ENCODE measurements at regions not wholly inside any gene's neighbourhood (a gene's known extent, or its start where the extent isn't known, plus 50 kb on each side); places are given as distances from the start of the nearest gene placed in this dataset.

DNA sequence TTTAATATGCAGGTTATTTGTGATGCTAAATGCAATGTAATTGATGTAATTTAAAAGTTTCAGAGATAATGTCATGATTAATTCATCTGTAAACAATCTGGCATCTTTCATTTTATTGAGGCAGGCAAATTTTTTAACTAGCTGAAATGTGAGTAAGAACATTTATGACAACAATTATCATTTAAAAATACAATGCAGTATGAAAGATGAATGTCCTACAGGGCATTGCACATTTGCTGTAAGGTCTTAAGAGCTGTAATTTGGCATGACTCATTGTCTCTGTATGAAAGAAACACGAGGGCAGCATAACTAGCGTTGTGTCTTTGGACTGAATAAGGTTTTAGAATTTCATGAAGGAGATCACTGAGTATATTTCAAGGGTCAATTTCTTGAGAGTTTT, 642.8 kb downstream of the PLA2G4A start:
- ChIA-PET CTCF (no interaction called here), POLR2A (no interaction called here)
- no peaks in the 10 kb centered on the region for H3K36me3 Mint-ChIP-seq (ENCODE audit: low read depth)
- no peak for ATAC-seq
- H3K4me1 Mint-ChIP-seq (ENCODE audit: low read depth), result no peaks in the 10 kb centered on the region
- no peaks in the 10 kb centered on the region for H3K27me3 Mint-ChIP-seq (ENCODE audit: low read depth)
- peaks cover 3% of the 10 kb centered on the region for H3K9me3 Mint-ChIP-seq (ENCODE audit: insufficient read depth)
- H3K27ac Mint-ChIP-seq, result no peak overlapping the region
- no peak overlapping the region for H3K4me3 Mint-ChIP-seq
- DNase-seq, result no peak

DNA sequence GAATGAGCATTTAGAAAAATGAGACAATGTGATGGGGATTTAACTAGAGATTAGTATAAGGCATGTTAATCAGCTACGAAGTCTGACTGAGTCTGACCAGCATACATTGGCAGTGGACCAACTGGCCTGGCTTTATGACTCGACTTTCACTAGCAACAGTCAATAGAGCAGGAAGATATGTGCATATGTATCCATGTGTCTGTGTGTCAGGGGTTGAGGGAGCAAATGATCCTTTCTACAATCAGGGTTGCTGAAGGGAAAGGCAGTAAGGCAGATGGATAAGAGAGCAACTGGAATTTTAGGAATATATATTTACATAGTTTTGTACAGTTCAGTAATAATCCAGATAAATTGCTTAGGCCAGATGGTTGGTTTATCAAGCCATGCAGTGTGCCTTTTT, 645.6 kb downstream of the PLA2G4A start:
- ATAC-seq (no peak), DNase-seq (no peak)
- POLR2A ChIA-PET, result no interaction called here
- peaks cover 10% of the 10 kb centered on the region for H3K9me3 Mint-ChIP-seq (ENCODE audit: insufficient read depth)
- H3K27me3 Mint-ChIP-seq (ENCODE audit: low read depth), result no peaks in the 10 kb centered on the region
- H3K4me3 Mint-ChIP-seq, result no peak overlapping the region
- H3K36me3 Mint-ChIP-seq (ENCODE audit: low read depth), result no peaks in the 10 kb centered on the region
- CTCF ChIA-PET, result no interaction called here
- H3K4me1 Mint-ChIP-seq (ENCODE audit: low read depth), result no peaks in the 10 kb centered on the region
- no peak overlapping the region for H3K27ac Mint-ChIP-seq

DNA sequence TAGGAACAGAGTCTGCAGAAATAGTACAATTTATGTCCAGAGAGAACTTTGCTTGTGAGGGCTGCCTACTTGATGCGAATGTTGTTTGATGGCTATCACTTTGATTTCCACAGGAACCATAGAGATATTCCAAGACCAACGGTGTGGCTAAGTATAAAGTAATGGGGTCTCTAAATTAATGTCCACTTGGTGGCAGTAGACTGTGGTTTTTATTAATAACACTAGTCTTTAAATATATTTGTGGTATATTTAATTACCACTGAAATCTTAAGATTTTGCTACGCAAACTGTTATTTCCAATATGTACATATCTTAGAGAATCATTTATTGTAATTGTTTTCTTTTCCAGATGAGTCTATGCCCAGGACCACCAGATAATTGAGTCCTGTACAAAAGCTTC, 647.9 kb downstream of the PLA2G4A start:
- Mint-ChIP-seq H3K9me3 (ENCODE audit: insufficient read depth) (peaks cover 7% of the 10 kb centered on the region), H3K27ac (no peak overlapping the region), H3K4me1 (ENCODE audit: low read depth) (no peaks in the 10 kb centered on the region), H3K36me3 (ENCODE audit: low read depth) (no peaks in the 10 kb centered on the region), H3K27me3 (ENCODE audit: low read depth) (no peaks in the 10 kb centered on the region), H3K4me3 (no peak overlapping the region)
- ChIA-PET CTCF (no interaction called here), POLR2A (no interaction called here)
- ATAC-seq, result no peak
- no peak for DNase-seq

- Mint-ChIP-seq H3K9me3 (ENCODE audit: insufficient read depth) (peaks cover 7% of the 10 kb centered on the region), H3K4me1 (ENCODE audit: low read depth) (no peaks in the 10 kb centered on the region), H3K36me3 (ENCODE audit: low read depth) (no peaks in the 10 kb centered on the region), H3K27ac (no peak overlapping the region), H3K27me3 (ENCODE audit: low read depth) (no peaks in the 10 kb centered on the region), H3K4me3 (no peak overlapping the region)
- DNase-seq (no peak), ATAC-seq (no peak)
- ChIA-PET POLR2A (no interaction called here), CTCF (no interaction called here)
Measured at GRCh38 chr1:187477103-187477502, 648.4 kb downstream of the PLA2G4A start.

- no peaks in the 10 kb centered on the region for H3K36me3 Mint-ChIP-seq (ENCODE audit: low read depth)
- no peaks in the 10 kb centered on the region for H3K27me3 Mint-ChIP-seq (ENCODE audit: low read depth)
- DNase-seq, result no peak
- no peaks in the 10 kb centered on the region for H3K4me1 Mint-ChIP-seq (ENCODE audit: low read depth)
- ChIA-PET CTCF (no interaction called here), POLR2A (no interaction called here)
- ATAC-seq, result no peak
- no peak overlapping the region for H3K27ac Mint-ChIP-seq
- H3K4me3 Mint-ChIP-seq, result no peak overlapping the region
- H3K9me3 Mint-ChIP-seq (ENCODE audit: insufficient read depth), result peaks cover 7% of the 10 kb centered on the region
Measured at GRCh38 chr1:187477535-187477934, 648.8 kb downstream of the PLA2G4A start.

DNA sequence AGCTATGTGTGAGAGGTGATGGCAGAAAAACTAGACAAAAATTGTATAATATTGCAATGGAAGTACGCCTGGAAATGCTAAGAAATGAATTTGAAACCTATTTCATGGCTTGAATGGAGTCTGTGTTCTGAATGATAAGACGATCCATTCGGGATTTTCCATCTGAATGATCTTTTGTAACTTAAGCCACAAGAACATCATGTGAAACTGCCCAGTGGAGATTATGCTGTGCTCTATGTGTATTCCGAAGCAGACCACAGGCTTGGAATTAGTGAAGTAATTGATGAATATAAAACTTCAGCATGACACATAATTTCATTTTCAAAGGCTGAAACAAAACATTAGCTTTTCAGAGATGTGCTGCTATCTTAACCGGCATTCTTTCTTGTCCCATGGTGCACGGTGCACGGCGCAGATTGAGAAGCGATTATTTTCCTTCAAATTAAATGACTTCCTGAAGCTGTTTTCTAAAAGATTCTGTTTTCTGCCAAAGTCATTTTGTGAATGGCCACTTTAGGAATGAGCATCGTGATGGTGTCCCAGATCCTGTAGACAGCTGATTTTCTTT, 652.9 kb downstream of the PLA2G4A start:
- Mint-ChIP-seq H3K4me3 (no peak overlapping the region), H3K27ac (no peak overlapping the region), H3K27me3 (ENCODE audit: low read depth) (no peaks in the 10 kb centered on the region), H3K4me1 (ENCODE audit: low read depth) (no peaks in the 10 kb centered on the region), H3K9me3 (ENCODE audit: insufficient read depth) (peaks cover 7% of the 10 kb centered on the region), H3K36me3 (ENCODE audit: low read depth) (no peaks in the 10 kb centered on the region)
- DNase-seq, result no peak
- ChIA-PET CTCF (no interaction called here), POLR2A (no interaction called here)
- no peak for ATAC-seq

DNA sequence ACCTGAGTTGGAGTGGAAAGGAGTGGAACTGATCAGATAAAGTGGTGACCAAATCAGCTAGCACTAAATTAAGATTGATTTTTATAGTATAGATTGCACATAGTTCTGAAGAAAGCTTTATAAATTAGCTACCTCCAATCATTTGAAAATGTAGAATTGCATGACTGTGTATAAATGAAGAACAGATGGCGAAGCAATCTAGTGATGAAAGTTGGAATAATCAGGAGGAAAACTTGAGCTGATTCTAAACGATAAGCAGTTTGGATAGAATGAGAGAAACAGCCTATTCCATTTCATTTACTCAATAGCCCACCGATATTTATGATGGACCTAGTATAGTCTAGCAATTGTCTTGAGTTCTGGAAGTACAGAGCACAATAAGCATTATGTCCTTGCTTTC, 661.5 kb downstream of the PLA2G4A start:
- Mint-ChIP-seq H3K27ac (no peak overlapping the region), H3K36me3 (ENCODE audit: low read depth) (no peaks in the 10 kb centered on the region), H3K27me3 (ENCODE audit: low read depth) (no peaks in the 10 kb centered on the region), H3K4me3 (no peak overlapping the region), H3K9me3 (ENCODE audit: insufficient read depth) (no peaks in the 10 kb centered on the region), H3K4me1 (ENCODE audit: low read depth) (no peaks in the 10 kb centered on the region)
- DNase-seq, result no peak
- ATAC-seq, result no peak
- ChIA-PET CTCF (no interaction called here), POLR2A (no interaction called here)

GRCh38 chr1:187491082-187491720, 662.5 kb downstream of the PLA2G4A start:
- ATAC-seq (no peak), DNase-seq (no peak)
- CTCF ChIA-PET, result no interaction called here
- H3K4me1 Mint-ChIP-seq (ENCODE audit: low read depth), result no peaks in the 10 kb centered on the region
- H3K4me3 Mint-ChIP-seq, result no peak overlapping the region
- no peaks in the 10 kb centered on the region for H3K9me3 Mint-ChIP-seq (ENCODE audit: insufficient read depth)
- POLR2A ChIA-PET, result no interaction called here
- no peaks in the 10 kb centered on the region for H3K27me3 Mint-ChIP-seq (ENCODE audit: low read depth)
- no peak overlapping the region for H3K27ac Mint-ChIP-seq
- no peaks in the 10 kb centered on the region for H3K36me3 Mint-ChIP-seq (ENCODE audit: low read depth)

GRCh38 chr1:187498028-187498427, 669.3 kb downstream of the PLA2G4A start:
- no peak for ATAC-seq
- no peak for DNase-seq
- H3K27ac Mint-ChIP-seq, result no peak overlapping the region
- H3K36me3 Mint-ChIP-seq (ENCODE audit: low read depth), result no peaks in the 10 kb centered on the region
- H3K9me3 Mint-ChIP-seq (ENCODE audit: insufficient read depth), result no peaks in the 10 kb centered on the region
- POLR2A ChIA-PET, result no interaction called here
- no peaks in the 10 kb centered on the region for H3K27me3 Mint-ChIP-seq (ENCODE audit: low read depth)
- CTCF ChIA-PET, result no interaction called here
- no peaks in the 10 kb centered on the region for H3K4me1 Mint-ChIP-seq (ENCODE audit: low read depth)
- no peak overlapping the region for H3K4me3 Mint-ChIP-seq

- ChIA-PET CTCF (no interaction called here), POLR2A (no interaction called here)
- H3K36me3 Mint-ChIP-seq (ENCODE audit: low read depth), result no peaks in the 10 kb centered on the region
- no peaks in the 10 kb centered on the region for H3K9me3 Mint-ChIP-seq (ENCODE audit: insufficient read depth)
- ATAC-seq (no peak), DNase-seq (no peak)
- H3K27ac Mint-ChIP-seq, result no peak overlapping the region
- H3K27me3 Mint-ChIP-seq (ENCODE audit: low read depth), result no peaks in the 10 kb centered on the region
- no peaks in the 10 kb centered on the region for H3K4me1 Mint-ChIP-seq (ENCODE audit: low read depth)
- no peak overlapping the region for H3K4me3 Mint-ChIP-seq
Measured at GRCh38 chr1:187504779-187505178, 676.0 kb downstream of the PLA2G4A start.

DNA sequence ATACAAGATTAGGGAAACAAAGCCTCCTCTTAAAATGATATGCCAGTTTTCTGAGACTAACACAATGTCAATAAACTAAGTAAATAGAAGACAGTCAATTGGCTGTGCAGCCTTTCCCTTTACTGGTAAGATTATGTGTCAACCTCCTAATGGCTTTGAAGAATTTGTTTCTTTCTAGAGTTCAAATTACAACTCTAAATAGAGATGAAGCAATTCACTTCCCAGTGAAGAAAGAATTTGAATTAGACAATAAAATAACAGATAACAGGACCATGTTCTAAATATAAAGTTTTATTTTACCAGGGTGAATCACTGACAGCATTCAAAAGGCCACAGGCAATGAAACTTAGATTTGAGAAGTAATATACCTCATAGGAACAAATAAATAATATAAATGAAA, 680.3 kb downstream of the PLA2G4A start:
- DNase-seq (no peak), ATAC-seq (no peak)
- no peaks in the 10 kb centered on the region for H3K36me3 Mint-ChIP-seq (ENCODE audit: low read depth)
- POLR2A ChIA-PET, result no interaction called here
- H3K4me3 Mint-ChIP-seq, result no peak overlapping the region
- H3K4me1 Mint-ChIP-seq (ENCODE audit: low read depth), result no peaks in the 10 kb centered on the region
- CTCF ChIA-PET, result no interaction called here
- H3K27me3 Mint-ChIP-seq (ENCODE audit: low read depth), result no peaks in the 10 kb centered on the region
- no peak overlapping the region for H3K27ac Mint-ChIP-seq
- H3K9me3 Mint-ChIP-seq (ENCODE audit: insufficient read depth), result peaks cover 3% of the 10 kb centered on the region

- POLR2A ChIA-PET, result no interaction called here
- H3K27ac Mint-ChIP-seq, result no peak overlapping the region
- CTCF ChIA-PET, result no interaction called here
- peaks cover 3% of the 10 kb centered on the region for H3K9me3 Mint-ChIP-seq (ENCODE audit: insufficient read depth)
- DNase-seq (no peak), ATAC-seq (no peak)
- H3K4me1 Mint-ChIP-seq (ENCODE audit: low read depth), result no peaks in the 10 kb centered on the region
- H3K27me3 Mint-ChIP-seq (ENCODE audit: low read depth), result no peaks in the 10 kb centered on the region
- H3K36me3 Mint-ChIP-seq (ENCODE audit: low read depth), result no peaks in the 10 kb centered on the region
- no peak overlapping the region for H3K4me3 Mint-ChIP-seq
Measured at GRCh38 chr1:187513190-187513589, 684.4 kb downstream of the PLA2G4A start.

- Mint-ChIP-seq H3K9me3 (ENCODE audit: insufficient read depth) (peaks cover 3% of the 10 kb centered on the region), H3K4me1 (ENCODE audit: low read depth) (no peaks in the 10 kb centered on the region), H3K27ac (no peak overlapping the region), H3K36me3 (ENCODE audit: low read depth) (no peaks in the 10 kb centered on the region), H3K4me3 (no peak overlapping the region), H3K27me3 (ENCODE audit: low read depth) (no peaks in the 10 kb centered on the region)
- ATAC-seq, result no peak
- ChIA-PET POLR2A (no interaction called here), CTCF (no interaction called here)
- no peak for DNase-seq
Measured at GRCh38 chr1:187514110-187514509, 685.4 kb downstream of the PLA2G4A start.
